HG03196 (cell line): ENCODE measurements at regions not wholly inside any gene's neighbourhood (a gene's known extent, or its start where the extent isn't known, plus 50 kb on each side); places are given as distances from the start of the nearest gene placed in this dataset.

Source experiments
- ATAC-seq: cut with Tn5 transposase; IDR thresholded peaks from one replicate; pipeline ENCODE4 v1.9.1; 2021; ENCODE audit not compliant: unreplicated experiment

DNA sequence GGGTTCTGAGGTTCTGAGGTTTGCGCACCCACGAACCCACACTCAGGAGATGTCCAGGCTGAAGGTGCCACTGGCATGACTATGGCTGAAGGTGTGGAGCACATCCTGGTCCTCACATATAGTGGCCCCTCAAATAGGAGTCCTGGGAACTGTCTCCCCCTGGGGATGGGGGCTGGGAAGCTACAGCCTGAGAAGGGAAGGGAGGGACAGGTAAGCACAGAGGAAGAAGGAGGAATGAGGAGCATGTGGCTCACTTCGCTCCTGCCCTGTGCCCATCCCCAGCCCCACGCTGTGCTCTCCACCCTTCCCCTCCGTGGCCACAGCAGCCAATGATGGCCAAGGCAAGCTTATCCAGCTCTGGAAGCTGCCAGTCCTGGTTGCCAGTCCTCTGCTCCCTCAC, 123.9 kb upstream of the LHX1 start:
- no peak for ATAC-seq

GRCh38 chr17:36813957-36814563, 123.2 kb upstream of the LHX1 start:
- ATAC-seq: no peak

GRCh38 chr17:36814958-36815357, 122.3 kb upstream of the LHX1 start:
- no peak for ATAC-seq

- ATAC-seq: no peak
Observed at GRCh38 chr17:36816214-36816906, 120.9 kb upstream of the LHX1 start.

- no peak for ATAC-seq
Observed at GRCh38 chr17:36816907-36817288, 120.4 kb upstream of the LHX1 start.

- ATAC-seq: no peak
Observed at GRCh38 chr17:36817483-36818048, 119.7 kb upstream of the LHX1 start.

GRCh38 chr17:36818134-36818825, 119.0 kb upstream of the LHX1 start:
- ATAC-seq: no peak

DNA sequence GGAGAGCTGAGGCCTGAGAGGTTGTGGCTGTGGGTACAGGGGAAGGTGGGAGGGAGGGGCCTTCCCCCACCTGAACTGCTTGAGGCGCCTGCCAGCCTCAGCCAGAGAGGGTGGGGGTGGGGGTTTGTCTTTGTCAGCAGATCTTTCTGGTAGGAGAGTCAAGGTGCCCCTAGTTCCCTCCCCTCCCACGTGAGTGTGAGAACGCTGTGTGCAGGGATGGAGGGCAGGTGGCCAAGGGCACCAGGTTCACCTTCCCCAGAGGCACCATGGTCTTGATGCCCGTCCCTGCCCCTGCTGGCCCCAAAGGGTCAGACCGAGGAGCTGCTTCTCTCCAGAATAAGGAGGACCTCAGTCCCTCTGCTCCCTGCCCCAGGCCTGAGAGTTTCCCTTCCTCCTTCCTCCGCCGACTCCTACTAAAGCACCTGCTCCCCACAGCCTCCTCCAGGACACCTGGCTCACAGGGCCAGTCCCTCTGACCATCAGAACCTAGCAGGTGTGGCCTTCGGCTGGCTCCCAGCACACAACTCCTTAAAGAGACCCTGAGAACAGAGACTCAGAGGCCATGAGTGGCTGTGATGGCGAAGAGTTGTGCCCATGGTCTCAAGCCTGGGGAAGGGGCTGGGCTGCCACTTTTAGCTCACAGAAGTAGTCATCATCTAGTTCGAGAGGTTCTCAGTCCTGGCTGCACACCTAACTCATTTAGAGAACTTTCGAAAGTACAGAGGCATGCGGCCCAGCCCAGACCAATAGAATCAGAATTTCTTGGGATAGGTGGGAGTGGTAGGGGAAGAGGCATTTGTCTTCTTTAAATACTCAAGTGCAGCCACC, 113.2 kb upstream of the LHX1 start:
- ATAC-seq: no peak

- ATAC-seq: no peak
Observed at GRCh38 chr17:36824678-36825101, 112.6 kb upstream of the LHX1 start.

GRCh38 chr17:36825113-36825512, 112.2 kb upstream of the LHX1 start:
- ATAC-seq: no peak

- ATAC-seq: no peak
Observed at GRCh38 chr17:36825521-36825920, 111.8 kb upstream of the LHX1 start.

DNA sequence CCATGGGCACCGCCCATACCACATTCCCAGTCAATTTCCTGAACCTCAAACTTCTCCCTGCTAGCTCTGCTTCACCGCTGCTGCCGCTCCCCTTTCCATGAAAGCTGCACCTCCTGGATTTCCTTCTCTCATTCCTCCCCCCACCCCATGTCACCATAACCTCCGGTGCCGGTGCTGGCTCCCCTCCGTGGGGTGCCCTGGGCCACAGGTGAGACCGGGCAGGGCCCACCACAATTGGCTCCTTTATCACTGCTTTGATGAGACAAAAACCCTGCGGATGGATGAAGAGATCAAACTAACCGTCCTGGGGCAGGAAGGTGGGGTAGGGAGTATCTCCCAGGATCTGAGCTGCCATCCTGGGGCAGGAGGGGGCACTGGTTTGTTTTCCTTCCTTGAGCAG, 111.3 kb upstream of the LHX1 start:
- no peak for ATAC-seq

DNA sequence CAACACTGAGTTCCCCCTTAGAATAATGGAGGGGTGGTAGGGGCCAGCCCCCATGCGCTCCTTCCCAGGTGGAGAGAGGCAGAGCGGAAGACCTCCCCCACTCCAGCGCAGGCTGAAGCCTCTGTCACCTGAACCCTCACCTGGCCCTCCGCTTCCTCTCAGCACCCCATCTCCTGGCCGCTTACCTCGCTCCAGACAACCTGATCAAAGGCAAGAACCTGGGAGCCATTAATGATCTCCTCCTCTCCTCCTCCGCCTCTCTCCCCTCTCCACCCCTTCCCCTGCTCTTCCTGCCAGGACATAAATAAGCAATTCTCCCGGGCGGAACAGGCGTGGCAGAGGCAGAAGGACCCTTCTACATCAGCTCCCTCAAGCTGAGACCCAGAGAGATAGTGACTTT, 110.2 kb upstream of the LHX1 start:
- no peak for ATAC-seq

DNA sequence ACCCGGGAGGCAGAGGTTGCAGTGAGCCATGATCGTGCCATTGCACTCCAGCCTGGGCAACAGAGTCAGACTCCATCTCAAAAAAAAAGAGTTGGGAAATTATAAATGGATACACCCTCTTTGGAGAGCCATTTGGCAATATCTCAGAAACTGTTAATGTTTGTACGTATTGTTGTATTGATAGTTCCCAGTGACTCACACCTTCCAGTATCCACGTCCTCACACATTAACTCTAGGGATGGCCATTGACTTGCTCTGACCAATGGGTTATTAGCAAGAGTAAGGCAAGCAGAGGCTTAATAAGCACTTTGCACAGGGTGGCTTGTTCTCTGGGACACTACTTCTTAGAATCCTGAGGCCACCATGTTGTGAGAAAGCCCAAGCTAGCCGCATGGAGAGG, 107.6 kb upstream of the LHX1 start:
- ATAC-seq: no peak

- no peak for ATAC-seq
Observed at GRCh38 chr17:36833279-36833678, 104.0 kb upstream of the LHX1 start.

GRCh38 chr17:36835036-36835435, 102.2 kb upstream of the LHX1 start:
- ATAC-seq: no peak

DNA sequence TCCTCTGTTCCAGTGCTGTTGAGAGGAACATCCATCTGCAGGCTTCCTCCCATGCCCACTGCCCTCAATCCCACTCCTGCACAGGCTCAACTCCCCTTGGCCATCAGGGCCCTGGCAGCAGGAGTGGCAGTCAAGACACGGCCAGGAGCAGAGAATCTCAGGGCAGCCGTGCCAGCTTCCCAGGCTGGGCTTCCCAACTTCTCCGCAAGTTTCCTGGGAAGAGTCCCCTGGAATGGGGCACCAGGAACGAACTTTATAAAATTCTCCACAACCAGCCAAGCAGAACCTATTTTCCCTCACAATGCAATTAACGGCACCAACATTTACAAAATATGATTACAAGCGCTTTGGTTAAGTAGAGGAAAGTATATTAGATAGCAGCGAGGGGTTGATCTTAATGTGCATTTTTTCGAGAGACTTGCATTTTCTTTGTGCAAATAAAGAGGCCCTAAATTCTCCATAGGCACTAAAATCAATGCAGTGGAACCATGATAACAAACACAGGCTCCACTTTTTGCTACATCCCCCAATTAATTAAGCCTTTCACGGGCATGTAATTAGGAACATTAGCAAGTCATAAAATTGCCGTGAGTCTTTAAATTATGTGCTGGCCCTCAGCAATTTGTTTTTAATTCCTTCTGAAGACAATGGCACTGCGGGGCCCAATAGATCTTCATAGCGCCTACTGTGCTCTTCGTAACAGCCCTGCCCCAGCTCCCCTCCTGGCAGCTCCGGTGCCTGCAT, 99.9 kb upstream of the LHX1 start:
- ATAC-seq: no peak

- no peak for ATAC-seq
Observed at GRCh38 chr17:36837939-36838272, 99.4 kb upstream of the LHX1 start.

DNA sequence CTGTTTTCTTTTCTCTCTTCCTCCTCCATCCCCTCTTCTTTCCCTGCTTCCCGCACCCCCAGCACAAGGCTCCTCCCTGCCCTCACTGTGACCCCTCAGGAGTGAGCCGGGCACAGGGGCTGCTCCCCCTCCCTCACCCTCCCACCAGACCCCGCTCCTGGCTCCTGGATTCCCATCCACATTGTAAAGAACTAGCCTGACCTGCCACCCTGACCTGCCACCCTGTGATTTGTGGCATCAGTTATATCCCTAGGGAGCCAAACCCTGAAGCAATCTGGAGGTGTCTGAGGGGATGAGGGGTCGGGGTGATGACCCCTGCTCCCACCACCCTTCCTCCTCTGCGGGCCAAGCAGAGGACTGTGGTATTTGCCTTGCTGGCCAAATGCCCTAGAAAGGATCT, 98.0 kb upstream of the LHX1 start:
- ATAC-seq: no peak

GRCh38 chr17:36840796-36841195, 96.5 kb upstream of the LHX1 start:
- no peak for ATAC-seq
